NB4 (cell line): ENCODE measurements at regions not wholly inside any gene's neighbourhood (a gene's known extent, or its start where the extent isn't known, plus 50 kb on each side); places are given as distances from the start of the nearest gene placed in this dataset.

Experiments
- POLR2A ChIP-seq: IDR thresholded peaks from 2 replicates; pipeline ENCODE4 v1.6.1; 2011; ENCODE audit warnings: mild to moderate bottlenecking; ENCODE audit not compliant: insufficient read length; ENCODE audit errors: extremely low read depth
- TF ChIP-seq, protein P1 (sequence below): IDR thresholded peaks from one replicate; pipeline ENCODE4 v1.5.1; 2012; ENCODE audit warnings: low read depth, low read length

DNA sequence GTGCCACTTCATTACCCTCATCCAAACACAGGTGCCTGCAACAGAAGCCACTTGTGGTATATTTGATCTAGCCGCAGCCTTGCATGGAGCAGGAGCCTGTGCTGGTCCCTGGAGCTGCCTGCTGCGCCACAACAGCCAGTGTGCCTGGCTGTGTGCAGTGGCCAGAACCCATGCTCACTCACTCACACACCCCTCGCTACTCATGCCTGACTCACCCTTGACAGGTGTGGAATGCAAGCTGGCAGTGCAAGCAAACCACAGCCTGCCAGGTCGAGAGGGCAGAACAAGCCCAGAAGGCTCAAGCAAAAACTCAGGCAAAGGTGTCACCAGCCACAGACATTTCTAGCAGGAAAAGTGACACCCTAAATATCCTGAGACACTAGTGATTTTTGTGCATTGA lies 1510.9 kb downstream of the KCNT2 start:
- no peak for TF ChIP-seq POLR2A
- TF ChIP-seq, protein P1, sequence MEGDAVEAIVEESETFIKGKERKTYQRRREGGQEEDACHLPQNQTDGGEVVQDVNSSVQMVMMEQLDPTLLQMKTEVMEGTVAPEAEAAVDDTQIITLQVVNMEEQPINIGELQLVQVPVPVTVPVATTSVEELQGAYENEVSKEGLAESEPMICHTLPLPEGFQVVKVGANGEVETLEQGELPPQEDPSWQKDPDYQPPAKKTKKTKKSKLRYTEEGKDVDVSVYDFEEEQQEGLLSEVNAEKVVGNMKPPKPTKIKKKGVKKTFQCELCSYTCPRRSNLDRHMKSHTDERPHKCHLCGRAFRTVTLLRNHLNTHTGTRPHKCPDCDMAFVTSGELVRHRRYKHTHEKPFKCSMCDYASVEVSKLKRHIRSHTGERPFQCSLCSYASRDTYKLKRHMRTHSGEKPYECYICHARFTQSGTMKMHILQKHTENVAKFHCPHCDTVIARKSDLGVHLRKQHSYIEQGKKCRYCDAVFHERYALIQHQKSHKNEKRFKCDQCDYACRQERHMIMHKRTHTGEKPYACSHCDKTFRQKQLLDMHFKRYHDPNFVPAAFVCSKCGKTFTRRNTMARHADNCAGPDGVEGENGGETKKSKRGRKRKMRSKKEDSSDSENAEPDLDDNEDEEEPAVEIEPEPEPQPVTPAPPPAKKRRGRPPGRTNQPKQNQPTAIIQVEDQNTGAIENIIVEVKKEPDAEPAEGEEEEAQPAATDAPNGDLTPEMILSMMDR = no peak
